KOPT-K1 (cell line): ENCODE measurements at regions not wholly inside any gene's neighbourhood (a gene's known extent, or its start where the extent isn't known, plus 50 kb on each side); places are given as distances from the start of the nearest gene placed in this dataset.
"Not testable (repeated sequence)": the region's sequence is repeated elsewhere in the genome, so short reads cannot be mapped to it uniquely, and the experiment has no call there.

ENCODE experiments used
- H3K27ac ChIP-seq: fragments of 200-600 bp; sonication (generic); 2 replicates; pipeline ENCODE4 v1.5.1; 2016; ENCODE audit warnings: antibody characterized with exemption, mild to moderate bottlenecking, low read depth, low read length; ENCODE audit not compliant: poor library complexity, severe bottlenecking
- H3K36me3 ChIP-seq: fragments of 200-600 bp; sonication (generic); 2 replicates; pipeline ENCODE4 v1.5.1; 2017; ENCODE audit warnings: antibody characterized with exemption, mild to moderate bottlenecking, low read length, moderate library complexity; ENCODE audit not compliant: insufficient read depth
- H3K9me3 ChIP-seq: fragments of 200-600 bp; sonication (generic); 2 replicates; pipeline ENCODE4 v1.5.1; 2017; ENCODE audit warnings: antibody characterized with exemption, low read length, mild to moderate bottlenecking; ENCODE audit not compliant: insufficient read depth, poor library complexity, severe bottlenecking

DNA sequence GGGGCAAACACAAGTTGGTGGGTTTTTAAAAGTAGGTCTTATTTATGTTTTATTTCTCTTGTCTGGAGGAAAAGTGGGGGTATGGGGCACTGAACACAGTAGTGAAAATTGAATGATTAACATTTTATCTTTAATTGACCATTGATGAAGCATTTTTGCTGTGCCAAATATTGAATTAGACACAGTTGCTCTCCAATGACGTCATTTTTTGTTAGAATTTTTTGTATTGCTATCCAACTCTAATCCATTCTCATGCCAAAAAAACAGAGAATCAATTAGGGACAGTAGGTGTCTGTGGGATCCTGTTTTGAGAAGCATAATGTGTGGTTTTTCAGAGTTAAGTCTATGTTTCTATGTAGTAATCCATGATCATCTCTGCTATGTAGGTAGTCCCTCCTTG is 1032.8 kb downstream of the STPG2 start:
- no peaks in the 10 kb centered on the region for H3K9me3 ChIP-seq
- no peak overlapping the region for H3K27ac ChIP-seq
- no peaks in the 10 kb centered on the region for H3K36me3 ChIP-seq

DNA sequence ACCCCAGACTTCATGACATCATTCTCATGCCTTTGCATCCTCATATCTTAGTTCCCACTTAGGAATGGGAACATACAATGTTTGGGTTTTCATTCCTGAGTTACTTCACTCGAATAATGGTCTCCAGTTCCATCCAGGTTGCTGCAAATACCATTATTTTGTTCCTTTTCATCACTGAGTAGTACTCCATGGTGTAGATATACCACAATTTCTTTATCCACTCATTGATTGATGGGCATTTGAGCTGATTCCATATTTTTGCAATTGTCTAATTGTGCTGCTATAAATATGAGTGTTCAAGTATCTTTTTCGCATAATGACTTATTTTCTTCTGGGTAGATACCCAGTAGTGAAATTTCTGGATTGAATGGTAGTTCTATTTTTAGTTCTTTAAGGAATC is 1026.8 kb downstream of the STPG2 start:
- Histone ChIP-seq H3K36me3 (no peaks in the 10 kb centered on the region), H3K9me3 (no peaks in the 10 kb centered on the region), H3K27ac (no peak overlapping the region)

DNA sequence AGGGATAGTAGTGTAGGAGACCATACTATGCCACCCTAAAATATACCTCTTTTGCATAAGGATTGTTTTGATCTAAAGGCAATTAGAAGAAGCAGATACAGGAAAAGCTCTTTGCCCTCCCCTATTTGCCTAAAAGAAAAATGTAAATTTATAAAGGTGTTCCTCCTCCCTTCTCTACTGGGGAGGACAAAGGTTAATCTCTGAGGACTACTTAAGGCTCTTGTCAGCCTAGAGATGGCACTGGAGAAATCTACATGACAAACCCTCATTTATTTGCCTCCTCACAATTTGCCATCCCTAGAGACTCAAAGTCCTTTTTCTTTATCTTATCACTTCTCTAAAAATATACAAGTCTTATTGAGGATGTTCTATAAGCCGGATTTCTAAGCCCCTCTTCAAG is 1021.8 kb downstream of the STPG2 start:
- no peak overlapping the region for H3K27ac ChIP-seq
- H3K36me3 ChIP-seq, result no peaks in the 10 kb centered on the region
- no peaks in the 10 kb centered on the region for H3K9me3 ChIP-seq

DNA sequence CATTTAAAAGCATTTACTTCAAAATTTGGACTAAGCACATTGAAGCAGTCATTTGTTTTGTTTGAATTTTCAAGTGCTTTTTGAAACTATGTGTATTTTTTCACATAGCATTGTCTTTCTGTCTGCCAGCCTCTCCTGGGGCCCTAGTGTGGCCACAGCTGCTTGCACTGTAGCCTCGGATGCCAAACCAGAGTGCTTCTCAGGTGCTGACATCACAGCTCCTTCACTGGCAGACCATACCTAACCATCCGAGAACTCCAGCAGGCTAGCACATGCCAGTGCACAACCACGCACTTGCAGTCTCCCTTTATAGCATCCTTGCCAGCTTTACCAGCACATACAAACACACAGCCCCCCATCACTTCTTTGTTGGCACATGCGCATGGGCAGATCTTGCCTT is 1019.7 kb downstream of the STPG2 start:
- no peaks in the 10 kb centered on the region for H3K36me3 ChIP-seq
- no peak overlapping the region for H3K27ac ChIP-seq
- H3K9me3 ChIP-seq, result no peaks in the 10 kb centered on the region

DNA sequence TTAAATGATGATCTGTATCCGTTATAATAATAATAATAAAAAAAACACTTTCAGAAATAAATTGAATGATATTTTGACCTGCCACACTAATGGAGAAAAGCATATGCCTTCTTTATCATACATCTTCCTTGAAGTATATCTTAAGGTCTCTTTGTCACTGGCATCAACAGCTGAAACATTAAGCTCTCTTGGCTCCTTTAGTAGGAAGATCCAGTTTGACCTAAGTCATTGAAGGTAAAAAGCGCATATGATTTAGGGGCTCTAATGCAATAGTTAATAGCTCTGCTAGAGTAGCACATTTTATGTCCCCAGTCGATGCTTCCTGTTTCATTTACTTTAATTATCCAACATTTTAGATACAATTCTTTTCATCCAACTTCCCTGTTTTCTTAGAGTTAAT is 1010.8 kb downstream of the STPG2 start:
- H3K9me3 ChIP-seq, result no peaks in the 10 kb centered on the region
- no peaks in the 10 kb centered on the region for H3K36me3 ChIP-seq
- H3K27ac ChIP-seq, result no peak overlapping the region

DNA sequence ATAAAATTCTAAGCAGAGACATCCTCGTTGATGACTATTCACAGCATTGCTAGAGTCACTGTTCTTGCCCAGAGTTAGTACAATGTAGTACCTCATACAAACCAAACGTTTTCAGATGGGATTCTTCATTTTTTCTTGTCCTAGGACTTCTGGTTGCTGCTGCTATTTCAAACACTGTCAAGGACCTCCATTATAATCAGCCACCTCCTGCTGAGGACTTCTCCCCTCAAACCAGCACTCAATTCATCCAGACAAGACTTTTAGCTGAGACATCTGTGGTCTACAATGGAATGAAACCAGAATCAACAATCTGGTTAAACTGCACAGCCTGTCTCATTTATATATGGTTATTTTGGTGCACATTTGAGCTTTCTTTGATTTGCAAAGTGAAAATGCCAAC is 1008.8 kb downstream of the STPG2 start:
- Histone ChIP-seq H3K9me3 (no peaks in the 10 kb centered on the region), H3K36me3 (no peaks in the 10 kb centered on the region), H3K27ac (no peak overlapping the region)

DNA sequence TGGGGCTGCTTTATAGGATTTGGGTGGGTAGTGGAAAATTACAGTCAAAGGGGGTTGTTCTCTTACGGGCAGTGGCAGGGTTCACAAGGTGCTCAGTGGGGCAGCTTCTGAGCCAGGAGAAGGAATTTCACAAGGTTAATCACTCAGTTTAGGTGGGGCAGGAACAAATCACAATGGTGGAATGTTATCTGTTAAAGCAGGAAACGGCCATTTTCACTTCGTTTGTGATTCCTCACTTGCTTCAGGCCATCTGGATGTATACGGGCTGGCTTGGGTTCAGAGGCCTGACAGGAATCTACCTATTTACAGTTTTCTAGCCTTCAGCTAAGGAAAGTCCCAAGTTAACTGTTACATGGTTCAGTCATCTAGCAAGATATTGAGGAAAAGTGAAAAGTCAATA is 1003.5 kb downstream of the STPG2 start:
- Histone ChIP-seq H3K36me3 (no peaks in the 10 kb centered on the region), H3K9me3 (no peaks in the 10 kb centered on the region), H3K27ac (no peak overlapping the region)

DNA sequence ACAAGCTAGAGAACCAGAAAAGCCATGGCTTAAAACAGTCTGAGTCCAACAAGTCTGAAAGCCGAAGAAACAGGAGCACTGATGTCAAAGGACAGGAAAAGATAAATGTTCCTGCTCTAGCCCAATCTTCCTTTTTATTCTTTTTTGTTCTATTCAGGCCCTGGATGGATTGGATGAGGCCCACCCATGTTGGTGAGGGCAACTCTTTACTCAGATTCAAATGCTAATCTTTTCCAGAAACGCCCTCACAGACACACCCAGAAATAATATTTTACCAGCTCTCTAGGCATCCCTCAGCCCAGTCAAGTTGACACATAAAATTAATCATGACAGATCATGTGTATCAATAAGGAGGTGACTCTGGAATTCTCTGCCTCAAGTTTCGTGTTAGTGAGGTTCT is 1002.7 kb downstream of the STPG2 start:
- no peaks in the 10 kb centered on the region for H3K36me3 ChIP-seq
- H3K9me3 ChIP-seq, result no peaks in the 10 kb centered on the region
- H3K27ac ChIP-seq, result no peak overlapping the region

DNA sequence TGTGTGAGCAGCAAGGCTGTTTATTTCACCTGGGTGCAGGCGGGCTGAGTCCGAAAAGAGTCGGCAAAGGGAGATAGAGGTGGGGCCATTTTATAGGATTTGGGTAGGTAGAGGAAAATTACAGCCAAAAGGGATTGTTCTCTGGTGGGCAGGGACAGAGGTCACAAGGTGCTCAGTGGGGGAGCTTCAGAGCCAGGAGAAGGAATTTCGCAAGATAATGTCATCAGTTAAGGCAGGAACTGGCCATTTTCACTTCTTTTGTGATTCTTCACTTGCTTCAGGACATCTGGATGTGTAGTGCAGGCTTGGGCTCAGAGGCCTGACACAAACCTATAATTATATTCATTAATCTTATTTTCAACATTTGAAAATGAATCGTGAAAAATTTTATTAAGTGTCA is 1001.9 kb downstream of the STPG2 start:
- H3K27ac ChIP-seq, H3K36me3 ChIP-seq: not testable (repeated sequence)

DNA sequence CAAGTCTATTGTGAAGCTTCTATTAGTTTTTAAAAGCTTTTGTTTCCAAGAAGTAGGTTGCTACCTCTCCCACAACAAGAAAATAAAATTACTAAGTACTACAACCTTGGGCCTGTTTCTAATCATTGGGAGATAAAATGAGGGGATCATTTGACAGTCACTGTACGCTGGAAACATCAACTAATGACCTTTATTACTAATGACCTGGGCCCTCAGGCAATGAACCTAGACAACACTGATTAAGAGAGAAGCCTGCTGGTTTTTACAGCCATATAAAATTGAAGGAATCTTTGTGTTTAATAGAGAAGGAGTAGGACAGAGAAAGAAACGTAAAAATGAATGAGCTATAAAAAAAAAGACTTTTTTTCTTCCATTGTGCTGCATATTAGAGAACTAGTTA is 1000.9 kb downstream of the STPG2 start:
- Histone ChIP-seq H3K36me3 (no peaks in the 10 kb centered on the region), H3K27ac (no peak overlapping the region), H3K9me3 (no peaks in the 10 kb centered on the region)

More for the DNA sequence above, 1001.9 kb downstream of the STPG2 start:
- H3K9me3 ChIP-seq, result not testable (repeated sequence)

DNA sequence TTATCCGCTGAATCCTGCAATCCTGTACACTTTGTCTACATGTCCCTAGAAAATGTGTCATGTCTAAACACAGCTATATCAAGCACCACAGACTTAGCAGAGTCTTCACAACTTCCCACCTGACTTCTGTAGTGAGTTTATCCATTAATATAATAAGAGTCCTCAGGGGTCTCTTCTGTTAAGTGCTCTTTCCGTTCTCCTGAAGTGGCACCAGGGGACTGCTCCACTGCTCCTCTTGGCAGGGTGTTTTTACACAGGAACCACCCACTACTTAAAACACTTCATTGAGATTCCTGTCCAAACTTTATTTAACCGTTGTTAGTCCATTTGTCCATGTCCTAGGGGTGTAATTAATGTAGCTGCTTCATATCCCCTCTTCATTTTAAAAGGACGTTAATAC is 1000.4 kb downstream of the STPG2 start:
- Histone ChIP-seq H3K27ac (no peak overlapping the region), H3K36me3 (no peaks in the 10 kb centered on the region), H3K9me3 (no peaks in the 10 kb centered on the region)

DNA sequence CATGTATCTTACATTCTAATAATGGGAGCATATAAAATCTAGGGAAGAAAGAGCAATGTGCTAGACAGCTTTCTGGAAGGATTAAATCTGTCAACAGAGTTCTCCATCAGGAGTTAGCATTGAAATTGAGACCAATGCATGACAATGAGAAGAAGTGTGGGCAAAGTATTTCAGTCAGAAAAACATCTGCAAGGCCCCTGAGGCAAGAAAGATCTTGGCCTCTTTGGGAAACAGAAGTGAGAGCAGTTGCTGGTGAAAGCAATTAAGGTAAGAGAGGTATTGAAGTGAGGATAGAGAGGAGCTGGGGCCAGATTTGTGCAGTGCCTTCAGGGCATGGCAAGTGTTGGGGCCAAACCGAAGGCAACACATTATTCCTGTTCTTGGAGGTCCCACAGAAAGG is 999.1 kb downstream of the STPG2 start:
- Histone ChIP-seq H3K9me3 (no peaks in the 10 kb centered on the region), H3K36me3 (no peaks in the 10 kb centered on the region)

DNA sequence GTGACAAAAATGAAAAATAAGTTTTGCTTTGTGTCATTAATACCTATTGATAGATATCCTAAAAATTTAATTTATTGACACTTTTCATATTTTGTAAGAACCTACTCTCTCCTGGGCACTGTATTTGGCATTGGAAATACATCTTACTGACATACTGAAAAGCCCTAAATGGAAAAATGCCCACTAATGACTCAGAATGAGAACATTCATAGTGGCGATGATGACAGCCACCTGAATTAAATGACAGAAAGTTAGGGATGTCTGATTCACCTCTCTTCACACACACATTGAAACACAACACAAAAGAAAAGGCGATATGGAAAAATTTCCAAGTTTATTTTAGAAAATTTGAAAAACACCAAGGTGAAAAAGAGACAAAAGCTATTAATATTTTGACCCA is 992.3 kb downstream of the STPG2 start:
- H3K36me3 ChIP-seq, result no peaks in the 10 kb centered on the region
- no peak overlapping the region for H3K27ac ChIP-seq
- H3K9me3 ChIP-seq, result no peaks in the 10 kb centered on the region

More for the DNA sequence above, 999.1 kb downstream of the STPG2 start:
- H3K27ac ChIP-seq, result no peak overlapping the region

DNA sequence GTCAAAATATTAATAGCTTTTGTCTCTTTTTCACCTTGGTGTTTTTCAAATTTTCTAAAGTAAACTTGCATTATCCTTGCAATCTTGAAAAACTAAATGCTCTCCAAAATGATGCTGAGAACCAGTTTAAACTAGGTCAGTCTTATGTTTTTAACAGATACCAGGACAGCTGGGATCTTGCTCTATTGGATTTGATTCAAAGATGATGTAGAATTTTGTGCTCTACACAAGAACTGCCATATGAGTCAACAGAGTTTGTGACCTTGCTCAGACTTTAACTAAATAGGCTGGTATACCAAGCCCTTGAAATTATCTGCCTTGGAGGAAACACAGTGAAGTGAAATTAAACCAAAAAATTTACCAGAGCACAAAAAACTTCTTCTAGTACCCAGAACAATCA is 991.1 kb downstream of the STPG2 start:
- Histone ChIP-seq H3K9me3 (no peaks in the 10 kb centered on the region), H3K27ac (no peak overlapping the region), H3K36me3 (no peaks in the 10 kb centered on the region)

DNA sequence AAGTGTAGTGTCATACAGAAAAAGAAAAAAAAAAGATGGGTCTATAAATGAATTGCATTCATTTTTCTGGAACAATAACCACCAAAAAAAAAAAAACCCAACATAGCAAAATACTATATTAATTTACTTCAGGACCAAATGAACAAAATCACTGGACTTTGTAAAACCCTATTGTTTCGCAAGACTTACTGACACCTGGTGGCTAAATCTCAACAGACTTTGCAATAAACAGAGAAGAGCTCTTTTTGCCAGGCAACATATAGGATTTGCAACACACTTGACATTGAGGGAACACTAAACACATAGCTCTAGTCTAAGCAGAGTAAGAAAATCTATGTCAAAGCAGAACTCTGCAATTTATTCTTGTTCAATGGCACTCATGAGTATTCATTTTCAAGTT is 990.2 kb downstream of the STPG2 start:
- Histone ChIP-seq H3K9me3 (no peaks in the 10 kb centered on the region), H3K36me3 (no peaks in the 10 kb centered on the region)

DNA sequence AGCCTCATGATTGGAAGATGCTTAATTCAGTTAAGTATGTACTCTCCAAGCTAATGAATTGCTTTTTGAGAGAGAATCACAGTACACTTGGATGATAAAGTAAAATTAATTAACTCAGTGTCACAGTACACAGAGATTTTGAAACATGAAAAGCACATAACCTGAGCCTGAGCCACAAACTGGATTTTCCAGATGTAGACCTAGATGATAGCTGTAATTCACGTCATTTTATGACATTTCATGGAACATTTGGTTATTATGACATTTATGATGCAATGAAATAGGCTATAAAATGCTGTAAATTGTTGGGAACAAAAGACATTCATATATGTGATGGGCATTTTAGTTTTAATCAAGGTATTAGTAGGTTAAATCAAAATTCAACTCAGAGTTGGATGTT is 983.7 kb downstream of the STPG2 start:
- Histone ChIP-seq H3K27ac (no peak overlapping the region), H3K36me3 (no peaks in the 10 kb centered on the region), H3K9me3 (no peaks in the 10 kb centered on the region)

More for the DNA sequence above, 990.2 kb downstream of the STPG2 start:
- H3K27ac ChIP-seq, result no peak overlapping the region

DNA sequence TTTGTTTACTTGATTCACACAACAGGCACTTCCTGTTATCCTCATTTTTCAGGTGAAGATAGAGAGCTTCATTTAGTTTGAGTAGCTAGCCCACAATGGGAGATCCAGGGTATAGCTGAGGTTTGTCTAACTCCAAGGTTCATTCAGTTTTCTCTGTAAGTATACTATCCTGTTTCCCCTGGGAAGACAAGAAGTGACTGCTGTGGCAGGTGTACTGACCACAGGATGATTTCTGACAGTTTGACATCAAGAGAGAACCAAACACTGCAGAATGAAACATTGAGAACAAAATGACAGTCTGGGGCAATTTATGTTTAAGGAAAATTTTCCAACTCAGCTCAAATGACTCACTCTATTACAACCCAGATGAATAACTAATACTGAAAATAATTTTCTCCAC is 958.0 kb downstream of the STPG2 start:
- H3K27ac ChIP-seq, result no peak overlapping the region
- H3K36me3 ChIP-seq, result no peaks in the 10 kb centered on the region
- no peaks in the 10 kb centered on the region for H3K9me3 ChIP-seq
